Neural progenitor cell (in vitro differentiated cells): ENCODE measurements at regions not wholly inside any gene's neighbourhood (a gene's known extent, or its start where the extent isn't known, plus 50 kb on each side); places are given as distances from the start of the nearest gene placed in this dataset.

ENCODE experiments used
- DNase-seq: peaks from one replicate; pipeline ENCODE4 v3.0.0-alpha.2; 2016; ENCODE audit warnings: low spot score
- H2AFZ ChIP-seq: fragments of 200-600 bp; sonication (generic); replicated peaks from 2 replicates; pipeline ENCODE4 v1.6.1; 2016; ENCODE audit warnings: antibody characterized with exemption
- H3F3A ChIP-seq: fragments of 200-600 bp; sonication (generic); 2 replicates; pipeline ENCODE4 v1.6.1; 2016; ENCODE audit warnings: antibody characterized with exemption, low read depth
- H3K27ac ChIP-seq: fragments of 200-600 bp; sonication (generic); 2 replicates; pipeline ENCODE4 v1.5.1; 2016; ENCODE audit warnings: mild to moderate bottlenecking
- H3K27me3 ChIP-seq: fragments of 200-600 bp; sonication (generic); 2 replicates; pipeline ENCODE4 v1.6.1; 2016; ENCODE audit warnings: mild to moderate bottlenecking, moderate library complexity
- H3K36me3 ChIP-seq: fragments of 200-600 bp; sonication (generic); 2 replicates; pipeline ENCODE4 v1.5.1; 2016
- H3K4me1 ChIP-seq: fragments of 200-600 bp; sonication (generic); 2 replicates; pipeline ENCODE4 v1.6.1; 2016; ENCODE audit warnings: mixed run types
- H3K4me2 ChIP-seq: fragments of 200-600 bp; sonication (generic); 2 replicates; pipeline ENCODE4 v1.6.1; 2016
- H3K4me3 ChIP-seq: fragments of 200-600 bp; sonication (generic); 2 replicates; pipeline ENCODE4 v1.5.1; 2016
- H3K79me2 ChIP-seq: fragments of 200-600 bp; sonication (generic); 2 replicates; pipeline ENCODE4 v1.6.1; 2016; ENCODE audit warnings: low read depth
- H3K9ac ChIP-seq: fragments of 200-600 bp; sonication (generic); 2 replicates; pipeline ENCODE4 v1.6.1; 2016
- H3K9me3 ChIP-seq: fragments of 200-600 bp; sonication (generic); 2 replicates; pipeline ENCODE4 v1.5.1; 2016; ENCODE audit warnings: low read depth
- H4K20me1 ChIP-seq: fragments of 200-600 bp; sonication (generic); 2 replicates; pipeline ENCODE4 v1.6.1; 2016; ENCODE audit warnings: low read depth
- H3K27ac Mint-ChIP-seq: 3 replicates; pipeline ENCODE4 v1.8.0; 2021; ENCODE audit warnings: mixed read lengths
- H3K27me3 Mint-ChIP-seq: 2 replicates; pipeline ENCODE4 v1.8.0; 2022; ENCODE audit warnings: low read depth, mild to moderate bottlenecking, inconsistent platforms, moderate library complexity, mixed read lengths; ENCODE audit not compliant: insufficient read depth
- H3K36me3 Mint-ChIP-seq: 3 replicates; pipeline ENCODE4 v1.8.0; 2021; ENCODE audit warnings: mixed read lengths
- H3K4me1 Mint-ChIP-seq: 3 replicates; pipeline ENCODE4 v1.8.0; 2021; ENCODE audit warnings: mixed read lengths
- H3K4me3 Mint-ChIP-seq: 3 replicates; pipeline ENCODE4 v1.8.0; 2021; ENCODE audit warnings: mild to moderate bottlenecking, moderate library complexity, mixed read lengths
- H3K9me3 Mint-ChIP-seq: 3 replicates; pipeline ENCODE4 v1.8.0; 2020; ENCODE audit warnings: mixed read lengths
- CTCF ChIP-seq: fragments of 200-600 bp; sonication (generic); IDR thresholded peaks from 2 replicates; pipeline ENCODE4 v1.5.1; 2017; ENCODE audit warnings: antibody characterized with exemption, mild to moderate bottlenecking
- EZH2 ChIP-seq: fragments of 200-600 bp; sonication (generic); IDR thresholded peaks from 2 replicates; pipeline ENCODE4 v1.6.1; 2017; ENCODE audit warnings: antibody characterized with exemption, mild to moderate bottlenecking, moderate library complexity
- EZH2phosphoT487 ChIP-seq: fragments of 200-600 bp; sonication (generic); IDR thresholded peaks from 2 replicates; pipeline ENCODE4 v1.6.1; 2017; ENCODE audit warnings: antibody characterized with exemption

GRCh38 chr22:22187299-22187698 is 57.3 kb upstream of the VPREB1 start:
- no peaks in the 10 kb centered on the region for H3K36me3 Mint-ChIP-seq
- H3K27ac Mint-ChIP-seq = no peak overlapping the region
- no peaks in the 10 kb centered on the region for H3K79me2 ChIP-seq
- no peak overlapping the region for H3K9ac ChIP-seq
- H3K4me3 ChIP-seq = no peak overlapping the region
- H3K9me3 ChIP-seq = no peaks in the 10 kb centered on the region
- H3K4me2 ChIP-seq = no peak overlapping the region
- H4K20me1 ChIP-seq = no peaks in the 10 kb centered on the region
- H3F3A ChIP-seq = no peaks in the 10 kb centered on the region
- TF ChIP-seq EZH2 = no peak
- no peak for TF ChIP-seq EZH2phosphoT487
- no peak for TF ChIP-seq CTCF
- H3K36me3 ChIP-seq = no peaks in the 10 kb centered on the region
- peaks cover 4% of the 10 kb centered on the region for H3K4me1 Mint-ChIP-seq
- no peak for DNase-seq
- H3K27me3 ChIP-seq = peaks cover 100% of the 10 kb centered on the region
- H3K4me1 ChIP-seq = no peaks in the 10 kb centered on the region
- H3K27me3 Mint-ChIP-seq = peaks cover 15% of the 10 kb centered on the region
- H3K27ac ChIP-seq = no peak overlapping the region
- no peak overlapping the region for H2AFZ ChIP-seq
- H3K9me3 Mint-ChIP-seq = peaks cover 8% of the 10 kb centered on the region
- no peak overlapping the region for H3K4me3 Mint-ChIP-seq

DNA sequence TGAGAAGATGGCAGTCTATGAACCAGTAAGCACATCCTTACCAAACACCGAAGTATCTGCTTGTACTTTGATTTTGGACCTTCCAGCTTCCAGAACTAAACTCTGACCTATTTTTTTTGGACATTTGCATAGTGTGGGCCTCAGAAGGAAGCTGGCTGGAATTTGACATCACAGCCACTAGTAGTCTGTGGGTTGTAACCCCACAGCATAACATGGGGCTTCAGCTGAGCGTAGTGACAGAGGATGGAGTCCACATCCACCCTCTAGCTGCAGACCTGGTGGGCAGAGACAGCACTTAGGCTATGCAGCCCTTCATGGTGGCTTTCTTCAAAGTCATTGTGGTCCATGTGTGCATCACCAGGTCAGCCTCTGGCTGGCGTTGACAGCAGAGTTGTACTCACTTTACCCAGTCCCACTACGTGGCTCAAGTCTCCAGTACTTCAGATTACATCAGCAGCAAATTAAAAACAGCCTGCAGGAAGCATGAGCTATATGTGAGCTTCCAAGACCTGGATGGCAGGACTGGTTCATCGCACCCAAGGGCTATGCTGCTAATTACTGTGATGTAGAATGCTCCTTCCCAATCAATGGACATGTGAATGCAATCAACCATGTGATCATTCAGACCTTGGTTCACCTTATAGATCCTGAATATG is 58.6 kb upstream of the VPREB1 start:
- Histone ChIP-seq H3K79me2 (no peaks in the 10 kb centered on the region), H3K36me3 (no peaks in the 10 kb centered on the region), H3K9ac (no peak overlapping the region), H3F3A (no peaks in the 10 kb centered on the region), H2AFZ (no peak overlapping the region), H3K4me2 (no peak overlapping the region), H3K27ac (no peak overlapping the region), H3K4me3 (no peak overlapping the region), H4K20me1 (no peaks in the 10 kb centered on the region), H3K4me1 (no peaks in the 10 kb centered on the region), H3K27me3 (peaks cover 100% of the 10 kb centered on the region), H3K9me3 (no peaks in the 10 kb centered on the region)
- no peak for DNase-seq
- H3K4me3 Mint-ChIP-seq = no peak overlapping the region
- no peak overlapping the region for H3K27ac Mint-ChIP-seq
- peaks cover 13% of the 10 kb centered on the region for H3K27me3 Mint-ChIP-seq
- no peak for TF ChIP-seq EZH2
- TF ChIP-seq CTCF = no peak
- no peak for TF ChIP-seq EZH2phosphoT487
- H3K9me3 Mint-ChIP-seq = peaks cover 8% of the 10 kb centered on the region
- H3K36me3 Mint-ChIP-seq = no peaks in the 10 kb centered on the region
- H3K4me1 Mint-ChIP-seq = peaks cover 4% of the 10 kb centered on the region

GRCh38 chr22:22185217-22185616 is 59.4 kb upstream of the VPREB1 start:
- Mint-ChIP-seq H3K4me3 (no peak overlapping the region), H3K36me3 (no peaks in the 10 kb centered on the region), H3K9me3 (peaks cover 6% of the 10 kb centered on the region), H3K27ac (no peak overlapping the region), H3K4me1 (peaks cover 4% of the 10 kb centered on the region), H3K27me3 (peaks cover 9% of the 10 kb centered on the region)
- H3K36me3 ChIP-seq = no peaks in the 10 kb centered on the region
- H3K27me3 ChIP-seq = peaks cover 100% of the 10 kb centered on the region
- H3K9me3 ChIP-seq = no peaks in the 10 kb centered on the region
- no peak overlapping the region for H3K27ac ChIP-seq
- no peak overlapping the region for H2AFZ ChIP-seq
- no peak overlapping the region for H3K9ac ChIP-seq
- no peaks in the 10 kb centered on the region for H3F3A ChIP-seq
- TF ChIP-seq CTCF (no peak), EZH2 (no peak), EZH2phosphoT487 (no peak)
- no peak overlapping the region for H3K4me3 ChIP-seq
- no peaks in the 10 kb centered on the region for H4K20me1 ChIP-seq
- no peaks in the 10 kb centered on the region for H3K4me1 ChIP-seq
- H3K4me2 ChIP-seq = no peak overlapping the region
- H3K79me2 ChIP-seq = no peaks in the 10 kb centered on the region
- no peak for DNase-seq
